ENCODE measurements at regions not wholly inside any gene's neighbourhood (a gene's known extent, or its start where the extent isn't known, plus 50 kb on each side); places are given as distances from the start of the nearest gene placed in this dataset.

GRCh38 chr9:79104951-79105350, 466.8 kb upstream of the TLE4 start:
- H3K4me1 ChIP-seq = no peaks in the 10 kb centered on the region
- DNase-seq = no peak
- no peak overlapping the region for H3K27ac ChIP-seq
- intact Hi-C loops (cut with DNase I; ENCODE audit: low total_unique reads) (no loop called here), in situ Hi-C loops (cut with MboI; ENCODE audit: low pct_ligation_motif_present in 1 of 4, low pct_unique_long_range_greater_than_20kb in 1 of 4, low sequenced_read_pairs in 3 of 4) (no loop called here)
- WGBS, 2 donors (ENCODE audit: low coverage in 1 of 2) = 68 to 74% methylated on average over 2 of the region's 2 CpGs
- H3K9me3 ChIP-seq = no peaks in the 10 kb centered on the region
- H3K4me3 ChIP-seq = no peak overlapping the region
- H3K27me3 ChIP-seq = no peaks in the 10 kb centered on the region
- no peak for TF ChIP-seq EP300 (IDR thresholded peaks at IDR 0.05; ENCODE audit: low read depth)
- no peak for TF ChIP-seq POLR2A (IDR thresholded peaks at IDR 0.05)
- TF ChIP-seq CTCF (IDR thresholded peaks at IDR 0.05) = no peak
- TF ChIP-seq POLR2AphosphoS5 (IDR thresholded peaks at IDR 0.05) = no peak
- no peaks in the 10 kb centered on the region for H3K36me3 ChIP-seq

- intact Hi-C loops (cut with DNase I; ENCODE audit: low total_unique reads) (no loop called here), in situ Hi-C loops (cut with MboI; ENCODE audit: low pct_ligation_motif_present in 1 of 4, low pct_unique_long_range_greater_than_20kb in 1 of 4, low sequenced_read_pairs in 3 of 4) (no loop called here)
- TF ChIP-seq POLR2A (IDR thresholded peaks at IDR 0.05) (no peak), POLR2AphosphoS5 (IDR thresholded peaks at IDR 0.05) (no peak), CTCF (IDR thresholded peaks at IDR 0.05) (no peak), EP300 (IDR thresholded peaks at IDR 0.05; ENCODE audit: low read depth) (no peak)
- no peak overlapping the region for H3K27ac ChIP-seq
- WGBS, 2 donors (ENCODE audit: low coverage in 1 of 2) = 63 to 70% methylated on average over 1 to 3 of the region's 3 CpGs
- DNase-seq = no peak
- H3K4me1 ChIP-seq = no peaks in the 10 kb centered on the region
- no peaks in the 10 kb centered on the region for H3K27me3 ChIP-seq
- no peaks in the 10 kb centered on the region for H3K36me3 ChIP-seq
- no peak overlapping the region for H3K4me3 ChIP-seq
- H3K9me3 ChIP-seq = no peaks in the 10 kb centered on the region
Measured at GRCh38 chr9:79107911-79108676, 463.7 kb upstream of the TLE4 start.

GRCh38 chr9:79111653-79112052, 460.1 kb upstream of the TLE4 start:
- Histone ChIP-seq H3K27me3 (no peaks in the 10 kb centered on the region), H3K4me3 (no peak overlapping the region), H3K4me1 (no peaks in the 10 kb centered on the region), H3K36me3 (no peaks in the 10 kb centered on the region), H3K9me3 (no peaks in the 10 kb centered on the region), H3K27ac (no peak overlapping the region)
- intact Hi-C loops (cut with DNase I; ENCODE audit: low total_unique reads) = no loop called here
- WGBS, 2 donors (ENCODE audit: low coverage in 1 of 2) = 77 to 79% methylated on average over 4 of the region's 4 CpGs
- no peak for DNase-seq
- TF ChIP-seq EP300 (IDR thresholded peaks at IDR 0.05; ENCODE audit: low read depth) = no peak
- TF ChIP-seq CTCF (IDR thresholded peaks at IDR 0.05) = no peak
- TF ChIP-seq POLR2A (IDR thresholded peaks at IDR 0.05) = no peak
- no peak for TF ChIP-seq POLR2AphosphoS5 (IDR thresholded peaks at IDR 0.05)
- in situ Hi-C loops (cut with MboI; ENCODE audit: low pct_ligation_motif_present in 1 of 4, low pct_unique_long_range_greater_than_20kb in 1 of 4, low sequenced_read_pairs in 3 of 4) = no loop called here

- H3K4me1 ChIP-seq = no peaks in the 10 kb centered on the region
- no peaks in the 10 kb centered on the region for H3K27me3 ChIP-seq
- TF ChIP-seq EP300 (IDR thresholded peaks at IDR 0.05; ENCODE audit: low read depth) (no peak), POLR2AphosphoS5 (IDR thresholded peaks at IDR 0.05) (no peak)
- no peak overlapping the region for H3K27ac ChIP-seq
- no peak overlapping the region for H3K4me3 ChIP-seq
- H3K9me3 ChIP-seq = no peaks in the 10 kb centered on the region
- no peak for DNase-seq
- H3K36me3 ChIP-seq = no peaks in the 10 kb centered on the region
- WGBS, 2 donors (ENCODE audit: low coverage in 1 of 2) = 67 to 72% methylated on average over 4 of the region's 4 CpGs
- in situ Hi-C loops (cut with MboI; ENCODE audit: low pct_ligation_motif_present in 1 of 4, low pct_unique_long_range_greater_than_20kb in 1 of 4, low sequenced_read_pairs in 3 of 4) = no loop called here
- intact Hi-C loops (cut with DNase I; ENCODE audit: low total_unique reads) = no loop called here
Measured at GRCh38 chr9:79115176-79115575, 456.6 kb upstream of the TLE4 start.

DNA sequence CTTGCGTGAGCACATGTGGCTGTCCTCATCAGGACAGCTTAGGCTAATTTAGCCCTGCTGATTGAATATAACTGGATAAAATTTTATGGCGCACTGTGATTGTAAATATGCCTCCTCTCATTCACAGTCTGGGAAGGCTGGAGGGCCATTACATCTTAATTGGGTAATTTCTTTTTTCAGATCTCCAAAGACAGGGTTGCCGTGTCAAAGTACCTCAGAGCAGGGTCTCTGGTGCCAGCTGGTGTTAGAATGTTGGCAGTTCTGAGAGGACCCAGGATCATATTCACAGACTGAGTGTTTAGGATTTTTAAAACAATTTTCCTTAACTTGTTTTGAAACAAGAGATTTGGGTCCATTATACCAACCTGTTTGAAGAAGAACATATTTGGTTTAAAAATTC, 455.7 kb upstream of the TLE4 start:
- no peaks in the 10 kb centered on the region for H3K4me1 ChIP-seq
- in situ Hi-C loops (cut with MboI; ENCODE audit: low pct_ligation_motif_present in 1 of 4, low pct_unique_long_range_greater_than_20kb in 1 of 4, low sequenced_read_pairs in 3 of 4) = no loop called here
- H3K27ac ChIP-seq = no peak overlapping the region
- TF ChIP-seq POLR2AphosphoS5 (IDR thresholded peaks at IDR 0.05) (no peak), POLR2A (IDR thresholded peaks at IDR 0.05) (no peak), EP300 (IDR thresholded peaks at IDR 0.05; ENCODE audit: low read depth) (no peak)
- WGBS, 2 donors (ENCODE audit: low coverage in 1 of 2) = 59 to 100% methylated on average over 1 to 3 of the region's 3 CpGs
- H3K36me3 ChIP-seq = no peaks in the 10 kb centered on the region
- DNase-seq = no peak
- intact Hi-C loops (cut with DNase I; ENCODE audit: low total_unique reads) = no loop called here
- no peaks in the 10 kb centered on the region for H3K9me3 ChIP-seq
- H3K4me3 ChIP-seq = no peak overlapping the region
- H3K27me3 ChIP-seq = no peaks in the 10 kb centered on the region

Data from transverse colon (tissue), 4 donors.